Hypothalamus (tissue), 51 donors: ENCODE measurements at regions not wholly inside any gene's neighbourhood (a gene's known extent, or its start where the extent isn't known, plus 50 kb on each side); places are given as distances from the start of the nearest gene placed in this dataset.

Experiments used
- DNase-seq, 51 donors: peaks; one replicate each; lab custom pipeline; 2025; lab: John Stamatoyannopoulos, UW

GRCh38 chr18:61681065-61681464, 211.7 kb downstream of the RNF152 start:
- no peak for DNase-seq

GRCh38 chr18:61679836-61680235, 213.0 kb downstream of the RNF152 start:
- no peak for DNase-seq

GRCh38 chr18:61677435-61677970, 215.3 kb downstream of the RNF152 start:
- DNase-seq = no peak

GRCh38 chr18:61676773-61677434, 215.9 kb downstream of the RNF152 start:
- DNase-seq = no peak

- DNase-seq = no peak
Observed at GRCh38 chr18:61669320-61669719, 223.5 kb downstream of the RNF152 start.

- DNase-seq = no peak
Observed at GRCh38 chr18:61666876-61667590, 225.8 kb downstream of the RNF152 start.

- no peak for DNase-seq
Observed at GRCh38 chr18:61664419-61665084, 228.3 kb downstream of the RNF152 start.

- no peak for DNase-seq
Observed at GRCh38 chr18:61662726-61663125, 230.1 kb downstream of the RNF152 start.

- no peak for DNase-seq
Observed at GRCh38 chr18:61658431-61658830, 234.4 kb downstream of the RNF152 start.

GRCh38 chr18:61657066-61657732, 235.6 kb downstream of the RNF152 start:
- no peak for DNase-seq

- no peak for DNase-seq
Observed at GRCh38 chr18:61655630-61656029, 237.2 kb downstream of the RNF152 start.

- DNase-seq = no peak
Observed at GRCh38 chr18:61653823-61654551, 238.8 kb downstream of the RNF152 start.

GRCh38 chr18:61651880-61652268, 240.9 kb downstream of the RNF152 start:
- DNase-seq = no peak

- no peak for DNase-seq
Observed at GRCh38 chr18:61651145-61651879, 241.5 kb downstream of the RNF152 start.

GRCh38 chr18:61643884-61644647, 248.7 kb downstream of the RNF152 start:
- DNase-seq = no peak

- no peak for DNase-seq
Observed at GRCh38 chr18:61639886-61640285, 252.9 kb downstream of the RNF152 start.

GRCh38 chr18:61637905-61638595, 254.8 kb downstream of the RNF152 start:
- DNase-seq = no peak

GRCh38 chr18:61637319-61637718, 255.5 kb downstream of the RNF152 start:
- no peak for DNase-seq
